ENCODE measurements at regions not wholly inside any gene's neighbourhood (a gene's known extent, or its start where the extent isn't known, plus 50 kb on each side); places are given as distances from the start of the nearest gene placed in this dataset.
A peak's percentile ranks its signal among the peaks of the same experiment; 100 is the strongest.

DNA sequence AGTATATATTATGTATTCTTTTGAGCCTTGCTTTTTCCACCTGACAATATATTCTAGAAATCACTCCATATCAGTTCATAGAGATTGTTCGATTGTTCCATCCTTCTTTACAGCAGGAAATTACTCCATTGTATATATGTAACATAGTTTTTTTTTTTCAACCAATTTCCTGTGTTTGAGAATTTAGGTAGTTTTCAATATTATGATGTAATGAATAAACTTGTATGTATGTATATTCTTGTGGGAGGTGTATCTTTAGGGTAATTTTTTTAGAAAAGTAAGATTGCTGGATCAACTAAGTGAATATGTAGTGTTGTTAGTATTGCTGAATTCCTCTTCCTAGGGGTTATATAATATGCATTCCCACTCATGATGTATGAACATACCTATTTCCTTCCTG lies 165.9 kb upstream of the PITX1 start:
- no peak for DNase-seq

DNA sequence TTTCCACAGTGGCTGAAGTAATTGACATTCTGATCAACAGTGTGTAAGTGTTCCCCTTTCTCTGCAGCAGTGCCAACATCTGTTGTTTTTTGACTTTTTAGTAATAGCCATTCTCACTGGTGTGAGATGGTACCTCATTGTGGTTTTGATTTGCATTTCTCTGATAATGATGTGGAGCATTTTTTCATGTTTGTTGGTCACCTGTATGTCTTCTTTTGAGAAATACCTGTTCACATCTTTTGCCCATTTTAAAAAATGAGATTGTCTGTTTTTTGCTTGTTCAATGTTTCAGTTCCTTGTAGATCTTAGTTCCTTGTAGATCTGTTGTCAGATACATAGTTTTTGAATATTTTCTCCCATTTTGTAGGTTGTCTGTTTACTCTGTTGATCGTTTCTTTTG lies 162.5 kb upstream of the PITX1 start:
- DNase-seq, result no peak

DNA sequence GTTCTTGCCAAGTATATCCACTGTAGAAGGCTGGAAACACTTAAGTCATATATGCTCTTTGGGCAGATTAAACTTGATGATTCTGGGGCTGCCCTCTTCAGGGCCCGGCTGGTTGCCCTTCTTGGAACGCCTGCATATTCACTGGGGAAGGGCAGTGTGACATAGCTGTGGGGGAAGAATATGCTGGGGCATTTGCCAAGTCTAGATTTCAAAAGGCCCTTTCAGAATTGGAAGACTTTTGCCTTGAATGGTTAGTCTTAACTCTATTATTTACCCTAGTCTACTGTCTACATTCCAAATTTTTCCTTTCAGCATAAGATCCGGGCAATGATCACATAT lies 161.2 kb upstream of the PITX1 start:
- no peak for DNase-seq

DNA sequence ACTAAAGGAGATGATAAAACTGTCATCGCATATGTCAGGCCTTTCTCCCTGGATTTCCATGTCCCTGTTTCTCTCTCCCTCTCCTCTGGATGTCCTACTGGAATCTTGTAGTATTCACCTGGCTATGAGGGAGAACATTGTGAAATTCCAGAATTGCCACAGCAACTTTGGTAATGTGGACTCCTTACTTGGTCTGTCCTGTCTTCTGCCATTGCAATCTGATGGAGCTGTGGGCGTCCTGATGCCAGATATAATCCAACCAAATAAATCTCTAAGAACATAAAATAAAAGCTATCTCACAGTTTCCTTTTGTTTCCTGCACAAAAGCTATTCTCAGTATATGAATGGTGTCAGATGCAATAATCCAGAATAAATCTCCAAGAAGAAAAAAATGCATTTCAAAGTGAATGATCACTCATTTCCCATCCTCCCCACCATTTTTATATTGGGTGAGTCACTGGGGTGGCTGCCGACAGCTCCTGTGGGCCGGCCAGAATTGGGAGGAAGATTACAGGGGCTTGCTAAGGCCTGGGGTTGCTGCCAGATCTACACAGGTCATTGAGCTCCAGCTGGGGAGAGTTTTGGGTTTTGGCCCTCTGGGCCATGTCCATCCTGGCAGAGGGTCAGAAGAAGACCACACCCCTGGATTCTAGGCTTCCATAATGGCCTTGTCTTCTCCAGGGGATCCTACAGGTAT lies 160.7 kb upstream of the PITX1 start:
- no peak for DNase-seq

DNA sequence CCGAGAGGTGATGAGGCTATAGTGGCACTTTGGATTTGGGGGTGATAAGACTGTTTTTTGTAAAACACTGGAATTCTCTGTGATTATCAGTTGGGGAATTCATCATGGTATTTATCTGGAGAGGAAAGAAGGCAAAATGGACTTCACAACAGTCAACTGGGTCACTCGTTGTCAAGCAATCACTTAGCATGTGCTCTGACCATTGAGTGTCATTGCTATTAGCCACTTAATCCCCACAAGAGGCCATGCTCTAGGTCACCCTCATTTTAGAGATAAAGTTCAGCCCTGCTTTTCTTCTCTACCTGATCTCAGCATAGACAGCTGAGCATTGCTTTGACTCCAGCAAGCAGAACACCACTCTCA lies 160.1 kb upstream of the PITX1 start:
- DNase-seq, result no peak

DNA sequence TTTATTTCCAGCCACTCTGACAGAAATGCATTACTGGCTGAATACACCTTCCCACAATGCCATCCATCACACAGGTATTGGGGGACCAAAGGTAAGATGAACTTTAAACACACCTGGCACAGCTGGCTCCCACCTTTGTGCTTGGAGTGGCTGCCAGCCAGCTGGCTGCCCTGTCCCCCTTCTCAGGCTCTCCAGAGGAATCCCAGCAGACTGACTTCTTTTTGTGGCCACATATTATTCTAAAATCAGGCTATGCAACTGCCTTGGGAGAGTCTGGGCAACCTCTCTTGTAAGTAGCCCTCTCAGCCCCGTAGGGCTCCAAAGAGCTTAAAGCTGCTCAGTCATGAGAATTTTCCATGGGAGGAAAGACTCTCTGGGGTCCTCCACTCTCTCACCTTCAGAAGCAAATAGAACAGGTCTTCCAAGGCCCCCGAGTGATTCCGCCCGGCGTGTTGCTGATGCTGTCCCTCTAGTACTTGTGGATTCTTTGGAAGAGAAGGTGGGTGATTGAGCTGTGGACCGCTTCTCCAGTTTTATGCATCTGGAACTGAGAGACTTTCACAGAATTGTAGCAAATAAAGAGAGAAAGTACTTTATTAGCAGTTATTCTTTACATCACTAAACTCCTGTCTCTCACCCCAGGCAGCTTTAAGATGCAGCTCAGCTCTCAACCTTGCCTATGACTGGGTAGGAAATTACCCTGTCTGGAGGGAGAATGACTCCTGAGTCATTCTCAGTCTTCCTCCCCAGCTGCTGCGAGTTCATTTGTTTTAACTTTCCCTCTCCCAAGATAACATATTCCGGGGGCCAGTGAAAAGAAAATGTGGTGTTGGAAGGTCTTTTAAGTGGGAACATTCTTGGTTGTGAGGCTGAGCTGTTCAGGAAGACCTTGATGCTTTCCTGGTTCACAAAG lies 159.4 kb upstream of the PITX1 start:
- no peak for DNase-seq

DNA sequence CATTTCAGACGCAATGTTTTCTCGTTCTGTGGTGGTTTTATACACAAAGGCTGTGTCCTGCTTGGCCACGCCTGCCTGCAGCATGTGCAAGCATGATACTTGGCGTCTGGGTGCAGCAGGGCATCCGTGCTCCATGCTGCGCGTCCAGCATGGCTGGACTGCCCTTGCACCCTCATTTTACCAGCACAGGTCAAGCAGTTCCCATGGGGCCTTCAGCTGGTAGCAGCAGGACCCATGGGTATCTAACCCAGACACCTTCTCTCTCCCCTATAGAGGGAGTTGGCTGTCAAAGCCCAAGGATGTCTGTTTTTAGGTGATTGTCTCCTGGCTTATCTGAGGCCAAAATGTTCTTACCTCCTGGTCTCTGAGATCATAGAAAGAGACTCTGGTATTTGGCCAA lies 158.3 kb upstream of the PITX1 start:
- no peak for DNase-seq

DNA sequence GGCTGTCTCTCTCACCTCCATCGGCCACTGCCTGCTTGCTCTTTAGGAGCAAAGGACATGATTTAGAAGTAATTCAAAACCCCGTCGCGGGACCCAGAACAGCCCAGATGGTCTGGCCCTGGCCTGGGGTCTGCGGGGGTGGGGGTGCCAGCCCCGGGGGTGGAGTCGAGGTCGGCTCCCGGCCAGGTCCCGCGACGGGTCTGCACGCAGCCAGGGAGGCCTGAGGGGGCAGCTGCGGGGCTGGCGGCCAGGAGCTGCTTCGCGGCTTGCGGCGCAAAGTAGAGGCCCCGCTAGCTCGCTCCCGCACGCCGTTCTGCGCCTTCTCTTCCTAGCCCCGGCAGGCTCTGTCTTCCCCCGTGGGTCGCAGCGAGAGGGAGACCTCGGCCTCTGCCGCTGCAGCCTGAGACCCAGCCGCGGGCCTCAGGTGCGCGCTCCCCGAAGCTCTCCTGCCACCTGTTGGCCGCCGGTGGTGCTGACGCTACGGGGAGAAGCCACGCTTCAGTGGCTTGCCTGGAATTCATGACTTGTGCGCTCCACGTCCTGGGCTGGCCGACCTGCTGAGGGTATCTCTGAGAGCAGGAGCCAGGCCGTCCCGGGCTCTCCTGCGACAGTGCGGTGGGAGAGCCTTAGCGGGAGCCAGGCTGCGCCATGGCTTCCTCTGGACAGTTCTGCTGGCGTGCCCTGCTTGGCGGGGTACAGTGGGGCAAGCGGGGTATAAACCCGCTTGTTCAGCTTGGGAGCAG lies 157.2 kb upstream of the PITX1 start:
- DNase-seq, result peak; percentile 75

DNA sequence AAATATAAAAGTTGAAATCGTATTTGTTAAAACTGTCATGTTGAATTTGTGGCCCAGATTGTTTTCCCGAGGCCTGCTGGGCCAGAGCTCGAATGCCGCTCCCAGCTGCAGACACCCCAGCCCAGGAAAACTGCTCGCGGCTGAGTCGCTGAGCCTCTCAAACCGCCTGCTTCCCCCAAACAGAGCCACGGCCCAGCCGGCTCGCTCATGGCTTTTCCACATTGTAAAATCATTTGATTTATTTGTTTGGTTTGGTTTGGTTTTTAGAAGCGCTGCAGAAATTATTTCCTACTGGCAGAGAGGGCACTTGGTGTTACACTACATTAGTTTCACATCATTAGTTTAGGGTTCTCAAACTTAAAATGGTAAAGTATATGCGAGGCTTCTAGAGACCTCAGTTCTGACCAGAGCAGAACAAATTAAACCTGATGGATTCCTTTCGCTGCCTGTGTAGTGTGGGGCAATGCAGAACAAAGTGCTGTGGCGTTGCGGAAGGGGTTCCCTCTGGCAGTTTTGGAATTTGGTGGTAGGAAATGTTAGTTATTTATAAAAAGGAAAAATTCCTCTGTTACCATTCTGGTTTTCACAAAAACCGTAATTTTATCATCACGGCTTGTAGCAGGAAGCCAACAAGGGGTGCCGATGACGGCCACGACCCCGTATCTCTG lies 156.5 kb upstream of the PITX1 start:
- DNase-seq, result no peak

DNA sequence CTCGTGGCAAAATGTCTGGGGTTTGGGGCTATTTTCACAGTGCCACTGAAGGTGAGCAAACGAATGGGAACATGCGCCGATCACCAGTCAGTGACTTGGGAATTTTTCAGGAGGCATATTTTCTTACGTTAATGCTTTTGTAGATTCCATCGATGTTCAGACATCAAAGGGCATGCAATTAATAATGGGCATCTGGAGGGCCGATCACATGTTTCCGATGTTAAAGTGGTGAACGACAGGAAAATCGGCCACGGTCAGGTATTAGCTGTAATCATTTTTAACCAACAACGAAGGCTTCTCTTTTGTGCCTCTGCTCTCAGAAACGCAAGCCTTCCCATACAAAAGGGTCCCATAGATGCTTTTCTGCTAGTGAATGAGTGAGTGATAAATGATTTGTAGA lies 155.0 kb upstream of the PITX1 start:
- no peak for DNase-seq

DNA sequence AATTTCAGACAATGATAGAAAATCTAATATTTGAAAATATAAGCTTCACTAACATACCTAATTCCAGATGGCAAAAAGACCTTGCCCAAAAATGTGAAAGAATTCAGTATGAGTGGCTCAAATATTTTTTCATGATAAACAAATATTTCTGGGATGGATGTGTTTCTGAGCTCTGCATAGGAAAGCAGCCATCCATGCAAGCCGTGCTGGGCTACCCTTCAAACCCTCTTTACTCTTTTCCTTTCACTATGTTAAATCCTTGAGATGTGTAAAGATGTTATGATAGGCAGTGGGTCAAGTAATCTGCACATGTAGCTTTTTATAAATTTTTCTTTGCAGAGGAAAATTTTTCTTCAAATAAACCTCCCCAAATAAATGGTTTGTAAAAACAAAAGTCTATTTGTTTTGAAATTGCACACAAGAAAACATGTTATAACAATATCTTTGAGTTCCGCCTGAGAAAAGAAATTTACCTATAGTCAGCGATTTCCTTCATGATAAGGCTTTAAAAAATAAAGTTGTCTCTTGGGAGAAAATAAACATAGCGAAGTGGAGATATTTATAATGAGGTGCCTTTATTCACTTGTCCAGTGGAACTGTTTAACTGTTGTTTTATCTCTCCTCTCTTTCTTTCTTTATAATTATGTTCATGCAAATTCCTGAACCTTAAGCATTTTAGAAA lies 154.3 kb upstream of the PITX1 start:
- no peak for DNase-seq

DNA sequence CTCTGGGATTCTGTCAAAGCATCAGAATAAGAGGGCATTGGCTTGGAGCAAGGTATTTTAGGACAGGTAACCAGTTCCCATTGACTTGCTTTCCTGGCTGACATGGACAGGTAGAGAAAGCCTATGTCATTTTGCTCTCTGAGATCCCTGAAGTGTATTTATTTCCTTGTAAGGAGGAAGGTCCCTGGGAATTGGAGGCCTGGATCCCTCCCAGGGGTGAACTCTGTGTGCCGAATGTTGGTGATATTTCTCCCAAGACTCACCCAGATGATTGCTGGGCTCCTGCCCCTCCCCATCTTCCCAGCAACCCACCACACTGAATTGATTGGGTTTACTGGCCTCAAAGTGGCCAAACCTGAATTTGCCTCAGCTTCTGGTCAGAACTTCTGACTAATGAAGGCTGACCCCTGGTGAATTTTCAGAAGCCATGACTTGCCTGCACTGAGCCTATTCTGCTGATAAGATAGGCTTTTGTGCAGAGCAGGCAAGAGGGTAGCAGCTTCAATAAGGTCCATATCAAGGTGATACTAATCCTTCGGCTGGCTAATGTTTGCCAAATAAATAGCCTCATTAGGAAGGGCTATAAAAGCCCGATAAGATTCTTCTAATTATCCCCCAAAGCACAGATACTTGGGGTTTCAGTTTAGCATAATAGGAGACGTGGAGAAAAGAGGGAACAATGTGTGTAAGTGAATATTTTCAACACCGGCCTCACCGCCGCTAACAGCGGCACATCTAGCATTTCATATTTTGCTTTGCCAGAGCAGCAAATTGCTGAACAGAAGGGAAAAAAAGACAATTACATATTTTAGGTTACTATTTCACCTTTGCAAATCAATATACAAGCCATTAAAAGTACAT lies 152.9 kb upstream of the PITX1 start:
- no peak for DNase-seq

DNA sequence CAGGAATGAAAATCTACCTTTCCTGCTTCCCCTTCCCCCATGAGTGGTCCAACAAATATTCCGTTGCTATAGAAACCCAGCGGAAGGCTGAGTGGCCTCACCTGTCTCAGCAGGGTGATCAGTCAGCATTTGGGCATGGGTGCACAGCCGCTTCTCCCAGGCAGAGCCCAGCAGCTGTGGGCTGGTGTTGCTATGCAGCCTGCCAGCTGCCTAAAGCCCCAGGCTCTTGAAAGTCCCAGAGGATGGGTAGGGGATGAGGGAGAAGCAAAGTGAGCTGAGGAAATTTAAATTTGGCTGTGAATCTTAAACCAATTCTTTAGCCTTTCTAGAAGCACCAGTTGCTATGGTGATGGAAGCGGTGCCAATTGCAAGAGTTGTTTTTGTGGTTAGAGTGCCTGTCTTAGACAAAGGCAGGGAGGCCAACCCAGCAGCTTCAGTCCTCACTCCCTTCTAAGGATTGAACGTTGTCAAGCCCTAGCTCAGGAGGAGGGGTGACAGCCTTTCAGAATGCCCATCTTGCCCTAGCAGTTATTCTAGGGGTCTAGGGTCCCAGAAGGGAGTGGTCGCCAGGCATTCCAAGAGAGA lies 151.5 kb upstream of the PITX1 start:
- DNase-seq, result peak; percentile 9

DNA sequence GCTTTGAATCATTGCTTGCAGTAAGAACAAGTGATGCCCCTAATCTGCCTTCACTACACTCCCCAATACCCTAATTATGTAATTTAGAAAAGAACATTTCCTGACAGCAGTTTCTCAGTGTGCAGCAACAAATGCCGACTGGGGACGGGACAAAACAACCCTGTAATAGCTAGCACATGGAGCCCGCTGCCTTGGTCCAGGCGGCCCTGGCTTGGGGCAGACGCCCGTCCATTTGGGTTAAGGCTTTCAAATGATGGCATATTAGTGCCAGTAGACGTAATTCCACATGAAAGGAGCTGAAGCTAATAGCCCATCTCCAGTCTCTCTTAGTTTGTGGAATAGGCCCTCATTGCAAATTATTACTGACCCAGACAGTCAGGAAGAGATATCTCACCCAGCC lies 150.6 kb upstream of the PITX1 start:
- DNase-seq, result no peak

DNA sequence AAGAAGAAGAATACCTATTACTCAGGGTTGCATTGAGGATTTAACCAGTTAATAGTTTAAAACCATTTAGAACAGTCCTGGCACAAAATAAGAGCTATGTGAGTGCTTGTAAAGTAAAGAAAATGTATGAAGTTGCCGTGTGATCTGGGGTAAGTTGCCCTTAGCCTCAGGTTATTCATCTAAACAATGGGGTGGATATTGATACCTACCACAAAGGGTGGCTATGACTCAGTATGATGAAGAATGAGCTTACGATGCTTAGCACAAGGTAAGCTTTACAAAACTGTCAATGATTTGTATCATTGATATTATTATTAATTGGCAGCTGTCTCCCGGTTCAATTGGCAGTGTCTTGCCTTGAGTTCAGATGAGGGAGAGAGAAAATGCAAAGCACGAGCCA lies 149.4 kb upstream of the PITX1 start:
- no peak for DNase-seq

DNA sequence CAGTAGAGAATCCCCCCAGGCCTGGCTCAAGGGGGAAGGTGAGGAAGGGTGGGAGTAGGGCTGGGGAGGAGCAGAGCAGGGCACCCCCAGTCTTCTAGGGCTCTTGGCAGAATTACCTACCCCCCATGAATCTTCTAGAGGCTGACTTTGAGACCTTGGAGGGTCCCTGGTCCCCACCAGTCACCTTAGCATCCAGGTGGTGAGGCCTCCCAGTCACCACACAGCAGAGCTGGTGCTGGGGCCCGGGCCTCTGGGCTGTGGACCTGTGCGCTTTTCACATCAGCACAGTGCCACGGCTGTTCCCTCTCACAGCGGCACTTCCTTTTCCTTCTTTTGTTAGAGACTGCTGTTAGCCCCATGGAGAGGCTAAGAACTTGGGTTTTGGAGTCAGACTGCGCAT lies 148.6 kb upstream of the PITX1 start:
- DNase-seq, result no peak

DNA sequence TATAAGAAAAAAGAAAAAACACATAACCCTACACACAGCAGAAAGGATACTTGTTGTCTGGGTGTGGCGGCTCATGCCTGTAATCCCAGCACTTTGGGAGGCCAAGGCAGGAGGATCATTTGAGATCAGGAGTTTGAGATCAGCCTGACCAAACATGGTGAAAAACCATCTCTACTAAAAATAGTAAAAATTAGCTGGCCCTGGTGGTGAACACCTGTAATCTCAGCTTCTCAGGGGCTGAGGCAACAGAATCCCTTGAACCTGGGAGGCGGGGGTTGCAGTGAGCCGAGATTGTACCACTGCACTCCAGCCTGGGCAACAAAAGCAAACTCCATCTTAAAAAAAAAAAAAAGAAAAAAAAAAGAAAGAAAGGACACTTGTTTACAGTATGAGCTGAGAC lies 147.6 kb upstream of the PITX1 start:
- no peak for DNase-seq

DNA sequence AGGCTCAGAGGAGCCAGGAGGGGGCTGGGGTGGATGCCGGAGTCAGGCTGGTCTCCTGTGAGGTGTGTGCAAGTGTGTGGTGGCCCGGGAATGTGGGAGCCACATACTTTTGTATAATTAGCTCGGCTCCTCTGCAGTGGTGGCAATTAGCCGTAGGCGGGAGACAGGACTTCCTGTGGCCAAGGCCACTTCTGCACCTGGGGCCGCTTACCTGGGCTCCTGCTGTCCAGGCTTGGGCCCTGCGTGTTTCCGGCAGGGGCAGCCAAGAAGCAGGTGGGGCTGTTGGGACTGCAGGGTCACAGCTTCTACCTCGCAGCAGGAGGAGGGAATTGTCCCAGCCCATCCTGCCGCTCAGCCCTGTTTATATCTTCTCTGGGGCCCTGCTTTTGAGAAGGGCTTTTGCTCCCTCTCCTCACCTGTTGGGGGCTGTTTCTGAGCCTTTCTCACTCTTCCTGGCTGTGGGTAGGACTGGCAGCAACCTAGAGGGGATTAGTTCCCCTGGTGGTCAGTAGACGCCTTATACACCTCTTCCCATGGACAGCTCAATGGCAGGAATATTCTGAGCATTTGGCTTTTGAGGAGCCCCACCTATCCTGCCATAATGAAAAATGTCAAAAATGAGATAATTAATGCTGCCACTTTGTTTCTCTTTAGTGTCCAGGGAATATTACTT lies 145.4 kb upstream of the PITX1 start:
- no peak for DNase-seq

DNA sequence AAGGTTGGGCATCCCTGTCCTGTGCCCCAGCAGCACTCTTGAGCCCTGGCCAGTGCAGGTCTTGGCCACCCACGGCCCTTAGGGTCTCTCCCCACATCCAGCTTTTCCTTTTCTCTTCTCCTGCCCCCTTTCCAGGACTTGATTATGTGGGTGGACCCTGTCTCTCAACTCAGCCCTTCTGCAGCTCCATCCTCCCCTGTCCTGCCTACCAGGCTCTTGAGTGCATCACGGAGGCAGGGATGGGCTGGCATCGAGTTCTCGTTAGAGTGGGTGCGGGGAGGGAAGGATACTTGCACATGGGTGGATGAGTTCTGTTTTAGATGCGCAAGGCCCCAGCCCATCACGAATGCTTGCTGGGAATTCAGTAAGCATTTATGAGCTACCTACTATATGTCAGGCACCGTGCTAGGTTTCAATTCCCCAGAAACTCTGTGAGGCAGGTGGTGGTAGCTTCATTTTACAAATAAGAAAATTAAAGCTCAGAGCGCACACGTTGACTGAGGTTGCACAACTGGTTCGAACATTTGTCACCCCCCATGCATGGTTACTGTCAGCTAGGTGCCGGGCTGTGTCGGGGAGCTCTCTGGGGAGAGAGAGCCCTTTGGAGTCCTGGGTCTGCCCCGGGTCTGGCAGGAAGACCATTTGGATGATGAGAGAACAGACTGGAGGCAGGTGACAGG lies 144.6 kb upstream of the PITX1 start:
- no peak for DNase-seq

DNA sequence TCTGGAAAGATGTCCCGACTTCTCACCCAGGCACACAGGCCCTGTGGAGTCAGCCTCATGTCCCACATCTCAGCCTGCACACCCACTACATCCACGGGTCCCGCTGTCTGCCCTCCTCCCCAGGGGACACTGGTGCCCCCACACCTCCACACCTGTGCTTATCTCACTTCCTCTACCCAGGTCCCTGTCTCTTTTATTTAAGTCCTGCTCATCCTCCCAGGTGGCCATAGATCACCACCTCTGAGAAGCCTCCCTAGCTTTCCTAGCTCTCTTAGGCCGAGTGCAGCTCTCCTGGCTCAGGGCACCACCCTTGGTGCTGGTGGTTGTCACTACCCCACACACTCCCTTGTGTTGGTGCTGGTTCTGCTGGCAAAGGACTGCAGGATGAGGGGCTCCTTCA lies 143.6 kb upstream of the PITX1 start:
- no peak for DNase-seq

Data from CD4-positive, alpha-beta T cell treated with Interleukin-17A for 4 hours (primary cell).